Spleen (tissue), 11 donors: ENCODE measurements at regions not wholly inside any gene's neighbourhood (a gene's known extent, or its start where the extent isn't known, plus 50 kb on each side); places are given as distances from the start of the nearest gene placed in this dataset.

Source experiments
- DNase-seq: peaks from one replicate; pipeline ENCODE4 v3.0.0-alpha.2; 2020
- H3K27ac ChIP-seq, 8 donors: fragments of 200-600 bp; sonication (generic) in 7 of 8; 1 replicate in 4 of 8; 2 replicates in 4 of 8; pipeline versions ENCODE4 v1.5.0 to v1.8.0; 2016 to 2021; ENCODE audit warnings: inconsistent platforms in 4 of 8, mild to moderate bottlenecking in 4 of 8, moderate library complexity in 1 of 8
- H3K27me3 ChIP-seq, 7 donors: fragments of 200-600 bp; sonication (generic) in 6 of 7; replicated peaks in 1 of 7; 1 replicate in 4 of 7; 2 replicates in 3 of 7; pipeline versions ENCODE4 v1.5.0 to v1.8.0; 2016 to 2021; ENCODE audit warnings: inconsistent platforms in 3 of 7, mild to moderate bottlenecking in 1 of 7
- H3K36me3 ChIP-seq, 6 donors: fragments of 200-600 bp; sonication (generic) in 5 of 6; 1 replicate in 4 of 6; 2 replicates in 2 of 6; pipeline versions ENCODE4 v1.5.0 to v1.8.0; 2016 to 2021; ENCODE audit warnings: inconsistent platforms in 2 of 6
- H3K4me1 ChIP-seq, 6 donors: fragments of 200-600 bp; sonication (generic) in 5 of 6; 1 replicate in 3 of 6; 2 replicates in 3 of 6; pipeline versions ENCODE4 v1.5.0 to v1.8.0; 2016 to 2021; ENCODE audit warnings: inconsistent platforms in 3 of 6
- H3K4me3 ChIP-seq, 8 donors: fragments of 200-600 bp; sonication (generic) in 7 of 8; 1 replicate in 4 of 8; 2 replicates in 4 of 8; pipeline versions ENCODE4 v1.5.0 to v1.8.0; 2016 to 2021; ENCODE audit warnings: inconsistent platforms in 4 of 8, mild to moderate bottlenecking in 4 of 8, moderate library complexity in 2 of 8
- H3K9me3 ChIP-seq, 8 donors: fragments of 200-600 bp; sonication (generic) in 7 of 8; 1 replicate in 4 of 8; 2 replicates in 4 of 8; pipeline versions ENCODE4 v1.5.0 to v1.8.0; 2016 to 2021; ENCODE audit warnings: inconsistent platforms in 4 of 8
- POLR2A ChIP-seq, 3 donors: fragments of 450-650 bp; IDR thresholded peaks; one replicate each; pipeline ENCODE4 v1.5.1; 2017; ENCODE audit warnings: antibody characterized with exemption in 3 of 3, mild to moderate bottlenecking in 1 of 3
- POLR2AphosphoS5 ChIP-seq, 3 donors: sonication (generic); formaldehyde crosslinking; IDR thresholded peaks; one replicate each; pipeline ENCODE4 v1.5.1; 2017; ENCODE audit warnings: antibody characterized with exemption in 3 of 3
- WGBS, 5 donors: extraction: QIAGEN DNeasy Blood & Tissue Kit in 3 of 5; methylation state at CpG; one replicate each; pipeline versions ENCODE4 v1.1.5 to v1.1.7; 2013 to 2018; 5-methylcytosine and 5-hydroxymethylcytosine counted together
- intact Hi-C: fragments of 100-400 bp; cut with DNase I; formaldehyde crosslinking; loops from one replicate; pipeline ENCODE4 v1.15.0; 2023; ENCODE audit warnings: low total_unique reads
- TF ChIP-seq, protein P1 (sequence below), 11 experiments: fragments of 200-600 bp in 7 of 11; fragments of 450-650 bp in 4 of 11; sonication (generic) in 4 of 11; IDR thresholded peaks in 8 of 11; conservative IDR thresholded peaks in 3 of 11; 1 replicate in 7 of 11; 2 replicates in 4 of 11; pipeline versions ENCODE4 v1.4.0 to v1.8.0; 2016 to 2021; ENCODE audit warnings: antibody characterized with exemption in 11 of 11, inconsistent platforms in 4 of 11, mild to moderate bottlenecking in 1 of 11
- donor health status: healthy with polysubstance abuse.
- donor health status: DM: no; HTN: no; CAD: no; lungs with moderate emphysema.
- donor health status: DM: no; HTN: no; CAD: no.
- donor health status: Bipolar disorder and iron deficiency.
- donor health status: healthy.
- donor health status: DM: no; HTN: no; CAD: no.
- donor health status: DM: yes; HTN: yes; CAD: no.

DNA sequence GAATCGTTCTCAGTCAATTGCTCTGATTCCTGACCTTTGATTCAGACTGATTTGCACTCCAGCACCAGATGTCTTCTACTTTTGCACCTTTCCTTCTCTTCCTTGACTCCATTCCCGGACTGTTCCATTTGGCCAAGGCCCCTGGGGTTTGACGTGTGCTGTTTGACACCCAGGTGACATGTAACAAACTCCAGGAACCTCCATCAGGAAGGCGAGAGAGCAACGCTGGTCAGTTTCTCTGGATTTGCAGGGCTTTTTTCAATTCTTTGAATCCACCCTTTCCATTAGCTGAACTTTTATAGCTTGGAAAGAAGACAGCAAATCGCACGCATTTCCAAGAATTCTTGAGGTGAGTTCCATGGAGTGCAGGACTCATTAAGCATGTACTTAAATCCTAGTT, 98.4 kb upstream of the FOXF1 start:
- H3K27me3 ChIP-seq: peaks cover 0 to 52% (median 0%) of the 10 kb centered on the region in 7 donors
- H3K4me1 ChIP-seq: no peaks in the 10 kb centered on the region
- DNase-seq: no peak
- no peak overlapping the region for H3K27ac ChIP-seq
- H3K4me3 ChIP-seq: no peak overlapping the region
- no peak for TF ChIP-seq POLR2AphosphoS5 (IDR thresholded peaks at IDR 0.05)
- TF ChIP-seq POLR2A (IDR thresholded peaks at IDR 0.05): no peak
- TF ChIP-seq, protein P1, sequence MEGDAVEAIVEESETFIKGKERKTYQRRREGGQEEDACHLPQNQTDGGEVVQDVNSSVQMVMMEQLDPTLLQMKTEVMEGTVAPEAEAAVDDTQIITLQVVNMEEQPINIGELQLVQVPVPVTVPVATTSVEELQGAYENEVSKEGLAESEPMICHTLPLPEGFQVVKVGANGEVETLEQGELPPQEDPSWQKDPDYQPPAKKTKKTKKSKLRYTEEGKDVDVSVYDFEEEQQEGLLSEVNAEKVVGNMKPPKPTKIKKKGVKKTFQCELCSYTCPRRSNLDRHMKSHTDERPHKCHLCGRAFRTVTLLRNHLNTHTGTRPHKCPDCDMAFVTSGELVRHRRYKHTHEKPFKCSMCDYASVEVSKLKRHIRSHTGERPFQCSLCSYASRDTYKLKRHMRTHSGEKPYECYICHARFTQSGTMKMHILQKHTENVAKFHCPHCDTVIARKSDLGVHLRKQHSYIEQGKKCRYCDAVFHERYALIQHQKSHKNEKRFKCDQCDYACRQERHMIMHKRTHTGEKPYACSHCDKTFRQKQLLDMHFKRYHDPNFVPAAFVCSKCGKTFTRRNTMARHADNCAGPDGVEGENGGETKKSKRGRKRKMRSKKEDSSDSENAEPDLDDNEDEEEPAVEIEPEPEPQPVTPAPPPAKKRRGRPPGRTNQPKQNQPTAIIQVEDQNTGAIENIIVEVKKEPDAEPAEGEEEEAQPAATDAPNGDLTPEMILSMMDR (IDR thresholded peaks at IDR 0.05 in 8 of 11, conservative IDR thresholded peaks at IDR 0.05 in 3 of 11): no peak
- H3K9me3 ChIP-seq: peaks cover 0 to 25% (median 12%) of the 10 kb centered on the region in 8 donors
- WGBS, 5 donors: 57 to 73% (median 68%) methylated on average over 7 of the region's 7 CpGs
- intact Hi-C loops: no loop called here
- H3K36me3 ChIP-seq: no peaks in the 10 kb centered on the region

DNA sequence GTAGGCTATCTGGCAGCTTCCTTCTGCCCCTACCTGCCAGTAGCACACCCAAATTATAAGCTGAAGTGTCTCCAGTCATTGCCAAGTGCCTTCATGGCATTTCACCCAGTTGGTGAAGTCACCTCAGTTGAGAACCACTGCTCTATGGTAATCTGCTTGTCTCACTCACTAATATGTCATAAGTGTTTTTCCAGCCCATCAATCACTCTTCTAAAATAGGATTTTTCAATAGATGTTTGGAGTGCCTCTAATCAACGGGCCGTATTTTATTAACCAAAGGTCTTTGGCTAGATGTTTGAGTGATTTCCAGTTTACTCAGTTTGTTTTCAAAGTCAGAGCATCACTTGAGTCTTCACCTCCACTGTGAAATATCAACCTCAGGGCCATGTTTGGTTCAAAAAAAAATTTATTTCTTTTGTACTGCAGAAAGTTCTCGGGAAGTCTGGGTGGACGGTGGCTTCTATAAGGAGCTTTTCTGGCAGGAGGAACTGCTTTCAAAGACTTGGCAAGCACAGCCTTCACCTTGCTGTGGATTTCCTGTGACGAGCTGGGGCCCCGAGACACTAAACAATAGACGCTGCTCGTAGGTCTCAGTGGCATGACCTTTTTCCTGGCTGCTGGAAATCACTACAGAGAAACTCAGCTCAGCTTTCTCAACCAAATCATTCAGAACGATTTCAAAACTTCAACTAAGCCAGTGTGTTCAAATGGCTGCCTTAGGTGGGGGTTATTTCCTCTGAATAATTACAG, 95.2 kb upstream of the FOXF1 start:
- H3K9me3 ChIP-seq: peaks cover 0 to 25% (median 12%) of the 10 kb centered on the region in 8 donors
- H3K27ac ChIP-seq: no peak overlapping the region
- H3K4me3 ChIP-seq: no peak overlapping the region
- H3K36me3 ChIP-seq: no peaks in the 10 kb centered on the region
- DNase-seq: no peak
- H3K4me1 ChIP-seq: no peaks in the 10 kb centered on the region
- H3K27me3 ChIP-seq: peaks cover 0 to 29% (median 0%) of the 10 kb centered on the region in 7 donors
- WGBS, 5 donors: 12 to 16% (median 14%) methylated on average over 9 of the region's 9 CpGs
- TF ChIP-seq POLR2AphosphoS5 (IDR thresholded peaks at IDR 0.05) (no peak), POLR2A (IDR thresholded peaks at IDR 0.05) (no peak)
- TF ChIP-seq, protein P1 (IDR thresholded peaks at IDR 0.05 in 8 of 11, conservative IDR thresholded peaks at IDR 0.05 in 3 of 11): no peak
- intact Hi-C loops: no loop called here

DNA sequence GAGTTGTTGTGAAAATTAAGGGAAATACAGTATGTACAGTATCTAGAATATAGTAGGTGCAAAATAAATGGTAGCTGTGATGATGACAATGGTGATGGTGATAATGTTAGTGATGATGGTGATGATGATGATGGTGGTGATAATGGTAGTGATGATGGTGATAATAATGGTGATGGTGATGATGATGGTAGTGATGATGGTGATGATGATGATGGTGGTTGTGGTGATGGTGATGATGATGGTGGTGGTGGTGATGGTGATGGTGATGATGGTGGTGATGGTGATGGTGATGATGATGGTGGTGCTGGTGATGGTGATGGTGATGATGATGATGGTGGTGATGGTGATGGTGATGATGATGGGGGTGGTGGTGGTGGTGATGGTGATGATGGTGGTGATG, 91.3 kb upstream of the FOXF1 start:
- Histone ChIP-seq H3K27ac (no peak overlapping the region), H3K9me3 (peaks cover 0 to 34% (median 23%) of the 10 kb centered on the region in 8 donors), H3K27me3 (peaks cover 0 to 26% (median 0%) of the 10 kb centered on the region in 7 donors), H3K36me3 (no peaks in the 10 kb centered on the region), H3K4me3 (no peak overlapping the region), H3K4me1 (no peaks in the 10 kb centered on the region)
- TF ChIP-seq POLR2AphosphoS5 (IDR thresholded peaks at IDR 0.05): no peak
- no peak for TF ChIP-seq POLR2A (IDR thresholded peaks at IDR 0.05)
- TF ChIP-seq, protein P1 (IDR thresholded peaks at IDR 0.05 in 8 of 11, conservative IDR thresholded peaks at IDR 0.05 in 3 of 11): no peak
- intact Hi-C loops: no loop called here
- DNase-seq: no peak

DNA sequence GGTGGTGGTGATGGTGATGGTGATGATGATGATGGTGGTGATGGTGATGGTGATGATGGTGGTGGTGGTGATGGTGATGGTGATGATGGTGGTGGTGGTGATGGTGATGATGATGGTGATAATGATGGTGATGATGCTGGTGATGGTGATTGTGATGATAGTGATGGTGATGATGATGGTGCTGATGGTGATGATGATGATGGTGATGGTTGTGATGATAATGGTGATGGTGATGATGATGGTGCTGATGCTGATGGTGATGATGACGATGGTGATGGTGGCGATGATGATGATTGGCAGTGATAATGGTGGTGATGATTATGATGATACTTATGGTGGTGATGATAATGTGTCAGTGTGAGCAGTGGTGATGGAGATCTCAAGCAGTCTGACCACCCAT, 90.8 kb upstream of the FOXF1 start:
- Histone ChIP-seq H3K9me3 (peaks cover 0 to 39% (median 23%) of the 10 kb centered on the region in 8 donors), H3K27ac (no peak overlapping the region), H3K4me1 (no peaks in the 10 kb centered on the region), H3K36me3 (no peaks in the 10 kb centered on the region), H3K27me3 (peaks cover 0 to 26% (median 0%) of the 10 kb centered on the region in 7 donors), H3K4me3 (no peak overlapping the region)
- WGBS, 5 donors: 80 to 95% (median 93%) methylated on average over 2 of the region's 2 CpGs
- DNase-seq: no peak
- TF ChIP-seq POLR2A (IDR thresholded peaks at IDR 0.05): no peak
- no peak for TF ChIP-seq POLR2AphosphoS5 (IDR thresholded peaks at IDR 0.05)
- TF ChIP-seq, protein P1 (IDR thresholded peaks at IDR 0.05 in 8 of 11, conservative IDR thresholded peaks at IDR 0.05 in 3 of 11): no peak
- intact Hi-C loops: no loop called here
